Tibial nerve (tissue), 4 donors: ENCODE measurements at regions not wholly inside any gene's neighbourhood (a gene's known extent, or its start where the extent isn't known, plus 50 kb on each side); places are given as distances from the start of the nearest gene placed in this dataset.
"Not testable (repeated sequence)": the region's sequence is repeated elsewhere in the genome, so short reads cannot be mapped to it uniquely, and the experiment has no call there.

Experiments
- DNase-seq, 2 donors: peaks; one replicate each; pipeline ENCODE4 v3.0.0-alpha.2; 2019; ENCODE audit warnings: low spot score in 2 of 2
- H3K27ac ChIP-seq, 4 donors: fragments of 200-600 bp; sonication (generic) in 3 of 4; one replicate each; pipeline ENCODE4 v1.5.1; 2017 to 2019; ENCODE audit warnings: mild to moderate bottlenecking in 1 of 4
- H3K27me3 ChIP-seq, 2 donors: fragments of 200-600 bp; sonication (generic) in 1 of 2; one replicate each; pipeline versions ENCODE4 v1.5.1 to v1.6.0; 2017 to 2019
- H3K36me3 ChIP-seq, 3 donors: fragments of 200-600 bp; sonication (generic); one replicate each; pipeline ENCODE4 v1.5.1; 2018 to 2019
- H3K4me1 ChIP-seq, 4 donors: fragments of 200-600 bp; sonication (generic) in 3 of 4; one replicate each; pipeline ENCODE4 v1.5.1; 2017 to 2019
- H3K4me3 ChIP-seq, 4 donors: fragments of 200-600 bp; sonication (generic) in 3 of 4; one replicate each; pipeline ENCODE4 v1.5.1; 2017 to 2019; ENCODE audit warnings: mild to moderate bottlenecking in 1 of 4, moderate library complexity in 1 of 4
- H3K9me3 ChIP-seq, 4 donors: fragments of 200-600 bp; sonication (generic) in 3 of 4; one replicate each; pipeline ENCODE4 v1.5.1; 2017 to 2019
- EP300 ChIP-seq, 2 donors: sonication (generic); formaldehyde crosslinking; IDR thresholded peaks; one replicate each; pipeline ENCODE4 v1.6.1; 2017; ENCODE audit warnings: antibody characterized with exemption in 2 of 2, mild to moderate bottlenecking in 1 of 2
- POLR2A ChIP-seq, 2 donors: fragments of 450-650 bp; IDR thresholded peaks; one replicate each; pipeline ENCODE4 v1.6.1; 2017; ENCODE audit warnings: antibody characterized with exemption in 2 of 2, mild to moderate bottlenecking in 2 of 2, moderate library complexity in 2 of 2
- WGBS, 2 donors: methylation state at CpG; one replicate each; pipeline ENCODE4 v1.1.5; 2018; 5-methylcytosine and 5-hydroxymethylcytosine counted together
- TF ChIP-seq, protein P1 (sequence below), 5 experiments: fragments of 200-600 bp in 3 of 5; fragments of 450-650 bp in 2 of 5; sonication (generic) in 3 of 5; IDR thresholded peaks; one replicate each; pipeline ENCODE4 v1.5.1; 2016 to 2019; ENCODE audit warnings: antibody characterized with exemption in 5 of 5, mild to moderate bottlenecking in 3 of 5, moderate library complexity in 2 of 5

DNA sequence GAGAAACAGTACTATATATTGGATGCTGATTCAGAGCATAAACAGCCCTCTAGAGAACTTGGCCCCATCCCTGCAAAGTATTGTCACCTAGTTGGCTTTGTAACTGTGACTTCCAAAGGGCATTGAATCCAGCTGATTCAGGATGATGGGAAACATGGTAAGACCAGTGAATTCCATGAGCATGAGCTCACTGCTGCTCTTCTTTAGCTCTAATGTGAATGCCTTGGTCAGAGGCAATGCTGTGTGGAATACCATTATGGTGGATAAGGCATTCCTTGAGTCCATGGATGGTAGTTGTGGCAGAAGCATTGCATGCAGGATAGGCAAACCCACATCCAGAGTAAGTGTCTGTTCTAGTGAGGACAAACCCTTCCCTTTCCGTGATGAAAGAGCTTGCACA lies 365.6 kb upstream of the EDA2R start:
- Histone ChIP-seq H3K4me3 (no peak overlapping the region), H3K4me1 (no peaks in the 10 kb centered on the region), H3K36me3 (no peaks in the 10 kb centered on the region), H3K27me3 (no peaks in the 10 kb centered on the region), H3K27ac (no peak overlapping the region), H3K9me3 (peaks cover 0 to 4% (median 0%) of the 10 kb centered on the region in 4 donors)
- no peak for DNase-seq
- TF ChIP-seq, protein P1, sequence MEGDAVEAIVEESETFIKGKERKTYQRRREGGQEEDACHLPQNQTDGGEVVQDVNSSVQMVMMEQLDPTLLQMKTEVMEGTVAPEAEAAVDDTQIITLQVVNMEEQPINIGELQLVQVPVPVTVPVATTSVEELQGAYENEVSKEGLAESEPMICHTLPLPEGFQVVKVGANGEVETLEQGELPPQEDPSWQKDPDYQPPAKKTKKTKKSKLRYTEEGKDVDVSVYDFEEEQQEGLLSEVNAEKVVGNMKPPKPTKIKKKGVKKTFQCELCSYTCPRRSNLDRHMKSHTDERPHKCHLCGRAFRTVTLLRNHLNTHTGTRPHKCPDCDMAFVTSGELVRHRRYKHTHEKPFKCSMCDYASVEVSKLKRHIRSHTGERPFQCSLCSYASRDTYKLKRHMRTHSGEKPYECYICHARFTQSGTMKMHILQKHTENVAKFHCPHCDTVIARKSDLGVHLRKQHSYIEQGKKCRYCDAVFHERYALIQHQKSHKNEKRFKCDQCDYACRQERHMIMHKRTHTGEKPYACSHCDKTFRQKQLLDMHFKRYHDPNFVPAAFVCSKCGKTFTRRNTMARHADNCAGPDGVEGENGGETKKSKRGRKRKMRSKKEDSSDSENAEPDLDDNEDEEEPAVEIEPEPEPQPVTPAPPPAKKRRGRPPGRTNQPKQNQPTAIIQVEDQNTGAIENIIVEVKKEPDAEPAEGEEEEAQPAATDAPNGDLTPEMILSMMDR (IDR thresholded peaks at IDR 0.05): no peak
- no peak for TF ChIP-seq EP300 (IDR thresholded peaks at IDR 0.05)
- no peak for TF ChIP-seq POLR2A (IDR thresholded peaks at IDR 0.05)
- WGBS, 2 donors: 71% methylated on average over 1 of the region's 1 CpG; no CpG with 5 or more reads in 1 of the 2 donors

DNA sequence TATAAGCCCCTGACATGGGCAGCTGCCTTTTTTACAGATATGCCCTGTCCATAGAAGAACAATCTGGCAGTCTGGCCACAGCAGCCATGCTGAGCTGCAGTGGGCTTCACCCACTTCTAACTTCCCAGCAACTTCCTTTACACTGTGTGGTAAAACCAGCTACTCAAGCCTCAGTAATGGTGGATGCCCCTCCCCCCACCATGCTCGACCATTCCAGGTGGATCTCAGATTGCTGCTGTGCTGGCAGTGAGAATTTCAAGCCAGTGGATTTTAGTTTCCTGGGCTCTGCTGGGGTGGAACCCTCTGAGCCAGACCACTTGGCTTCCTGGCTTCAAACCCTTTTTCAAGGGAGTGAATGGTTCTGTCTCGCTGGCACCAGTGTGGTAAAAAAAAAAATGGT lies 355.9 kb upstream of the EDA2R start:
- TF ChIP-seq EP300 (IDR thresholded peaks at IDR 0.05) (no peak), POLR2A (IDR thresholded peaks at IDR 0.05) (no peak)
- TF ChIP-seq, protein P1 (IDR thresholded peaks at IDR 0.05): no peak
- no peaks in the 10 kb centered on the region for H3K4me1 ChIP-seq
- H3K27me3 ChIP-seq: no peaks in the 10 kb centered on the region
- 33% methylated on average over 2 of the region's 2 CpGs; no CpG with 5 or more reads in 1 of the 2 donors for WGBS, 2 donors
- H3K4me3 ChIP-seq: no peak overlapping the region
- H3K27ac ChIP-seq: no peak overlapping the region
- H3K36me3 ChIP-seq: no peaks in the 10 kb centered on the region
- H3K9me3 ChIP-seq: no peaks in the 10 kb centered on the region
- DNase-seq: no peak

DNA sequence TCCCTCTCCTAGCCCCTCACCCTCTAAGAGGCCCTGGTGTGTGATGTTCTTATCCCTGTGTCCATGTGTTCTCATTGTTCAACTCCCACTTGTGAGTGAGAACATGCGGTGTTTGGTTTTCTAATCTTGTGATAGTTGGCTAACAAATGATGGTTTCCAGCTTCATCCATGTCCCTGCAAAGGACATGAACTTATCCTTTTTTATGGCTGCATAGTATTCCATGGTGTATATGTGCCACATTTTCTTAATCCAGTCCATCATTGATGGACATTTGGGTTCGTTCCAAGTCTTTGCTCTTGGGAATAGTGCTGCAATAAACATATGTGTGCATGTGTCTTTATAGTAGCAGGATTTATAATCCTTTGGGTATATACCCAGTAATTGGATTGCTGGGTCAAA lies 353.2 kb upstream of the EDA2R start:
- not testable (repeated sequence) for DNase-seq, H3K4me1 ChIP-seq, H3K9me3 ChIP-seq, H3K4me3 ChIP-seq, H3K27me3 ChIP-seq, H3K36me3 ChIP-seq, H3K27ac ChIP-seq
- 83 to 85% methylated on average over 2 of the region's 2 CpGs for WGBS, 2 donors

DNA sequence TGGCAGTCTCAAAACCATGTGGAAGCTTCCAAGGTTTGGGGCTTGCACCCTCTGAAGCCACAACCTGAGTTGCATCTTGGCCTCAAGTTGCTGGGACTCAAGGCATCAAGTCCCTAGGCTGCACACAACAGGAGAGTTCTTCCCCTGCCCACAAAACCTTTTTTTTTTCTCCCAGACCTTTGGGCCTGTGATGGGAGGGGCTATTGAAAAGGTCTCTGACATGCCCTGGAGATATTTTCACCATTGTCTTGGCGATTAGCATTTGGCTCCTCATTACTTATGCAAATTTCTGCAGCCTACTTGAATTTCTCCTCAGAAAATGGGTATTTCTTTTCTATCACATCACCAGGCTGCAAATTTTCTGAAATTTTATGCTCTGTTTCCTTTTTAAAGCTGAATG lies 349.5 kb upstream of the EDA2R start:
- H3K4me1 ChIP-seq: no peaks in the 10 kb centered on the region
- TF ChIP-seq EP300 (IDR thresholded peaks at IDR 0.05) (no peak), POLR2A (IDR thresholded peaks at IDR 0.05) (no peak)
- TF ChIP-seq, protein P1 (IDR thresholded peaks at IDR 0.05): no peak
- no peak overlapping the region for H3K4me3 ChIP-seq
- DNase-seq: no peak
- no peak overlapping the region for H3K27ac ChIP-seq
- no peaks in the 10 kb centered on the region for H3K27me3 ChIP-seq
- H3K36me3 ChIP-seq: no peaks in the 10 kb centered on the region
- 30 to 42% methylated on average over 1 of the region's 1 CpG for WGBS, 2 donors
- no peaks in the 10 kb centered on the region for H3K9me3 ChIP-seq

DNA sequence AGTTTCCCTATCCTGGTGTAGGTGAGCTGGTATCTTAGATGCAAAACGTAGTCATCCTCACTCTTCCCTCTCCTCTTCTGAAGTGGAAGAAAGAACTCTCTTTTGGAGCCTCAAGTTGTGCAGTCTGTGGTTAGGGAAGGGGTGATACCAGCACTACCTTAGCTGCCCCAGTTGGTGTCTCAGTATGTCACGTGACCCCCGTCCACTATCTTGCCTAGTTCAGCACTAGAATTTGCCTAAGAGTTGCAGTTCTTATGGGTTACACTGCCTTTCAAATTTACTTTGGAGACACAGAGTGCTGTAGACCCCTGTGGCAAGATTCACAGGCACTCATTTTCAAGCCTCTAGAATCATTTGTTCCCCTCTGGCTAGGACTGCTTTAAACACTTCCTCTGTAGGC lies 322.8 kb upstream of the EDA2R start:
- no peak overlapping the region for H3K27ac ChIP-seq
- WGBS, 2 donors: 74 to 82% methylated on average over 2 to 3 of the region's 3 CpGs
- H3K4me1 ChIP-seq: no peaks in the 10 kb centered on the region
- H3K4me3 ChIP-seq: no peak overlapping the region
- H3K36me3 ChIP-seq: no peaks in the 10 kb centered on the region
- H3K9me3 ChIP-seq: peaks cover 0 to 10% (median 4%) of the 10 kb centered on the region in 4 donors
- DNase-seq: no peak
- no peaks in the 10 kb centered on the region for H3K27me3 ChIP-seq
- TF ChIP-seq EP300 (IDR thresholded peaks at IDR 0.05) (no peak), POLR2A (IDR thresholded peaks at IDR 0.05) (no peak)
- TF ChIP-seq, protein P1 (IDR thresholded peaks at IDR 0.05): no peak

DNA sequence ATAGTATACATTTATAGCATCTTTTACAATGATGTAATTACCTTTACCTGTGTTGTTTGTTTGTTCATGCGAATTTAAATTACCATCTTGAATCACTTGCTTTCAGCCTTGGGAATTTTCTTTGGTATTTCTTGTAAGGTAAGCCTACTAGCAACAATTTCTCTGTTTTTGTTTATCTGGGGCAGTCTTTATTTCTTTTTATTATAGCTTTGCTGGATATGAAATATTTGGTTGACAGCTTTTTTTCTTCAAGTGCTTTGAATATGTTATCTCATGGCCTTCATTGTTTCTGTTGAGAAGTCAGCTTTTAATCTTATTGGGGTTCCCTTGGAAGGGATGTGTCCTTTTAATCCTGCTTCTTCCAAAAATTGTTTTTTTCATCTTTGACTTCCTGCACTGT lies 292.8 kb upstream of the EDA2R start:
- no peak overlapping the region for H3K27ac ChIP-seq
- no peak overlapping the region for H3K4me3 ChIP-seq
- no peaks in the 10 kb centered on the region for H3K27me3 ChIP-seq
- no peaks in the 10 kb centered on the region for H3K36me3 ChIP-seq
- H3K4me1 ChIP-seq: no peaks in the 10 kb centered on the region
- no peak for DNase-seq
- 87 to 95% methylated on average over 1 of the region's 1 CpG for WGBS, 2 donors
- TF ChIP-seq, protein P1 (IDR thresholded peaks at IDR 0.05): no peak
- TF ChIP-seq EP300 (IDR thresholded peaks at IDR 0.05): no peak
- TF ChIP-seq POLR2A (IDR thresholded peaks at IDR 0.05): no peak
- peaks cover 0 to 8% (median 4%) of the 10 kb centered on the region in 4 donors for H3K9me3 ChIP-seq

DNA sequence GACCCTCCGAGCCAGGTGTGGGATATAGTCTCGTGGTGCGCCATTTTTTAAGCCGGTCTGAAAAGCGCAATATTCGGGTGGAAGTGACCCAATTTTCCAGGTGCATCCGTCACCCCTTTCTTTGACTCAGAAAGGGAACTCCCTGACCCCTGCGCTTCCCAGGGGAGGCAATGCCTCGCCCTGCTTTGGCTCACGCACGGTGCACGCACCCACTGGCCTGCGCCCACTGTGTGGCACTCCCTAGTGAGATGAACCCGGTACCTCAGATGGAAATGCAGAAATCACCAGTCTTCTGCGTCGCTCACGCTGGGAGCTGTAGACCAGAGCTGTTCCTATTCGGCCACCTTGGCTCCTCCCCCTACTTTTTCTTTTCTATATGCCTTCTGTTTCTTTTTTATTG lies 291.6 kb upstream of the EDA2R start:
- WGBS, 2 donors: 89 to 90% methylated on average over 18 of the region's 18 CpGs
- not testable (repeated sequence) for H3K4me1 ChIP-seq, H3K36me3 ChIP-seq, H3K27ac ChIP-seq, DNase-seq, H3K9me3 ChIP-seq, H3K4me3 ChIP-seq, H3K27me3 ChIP-seq
